ENCODE measurements at regions not wholly inside any gene's neighbourhood (a gene's known extent, or its start where the extent isn't known, plus 50 kb on each side); places are given as distances from the start of the nearest gene placed in this dataset.

DNA sequence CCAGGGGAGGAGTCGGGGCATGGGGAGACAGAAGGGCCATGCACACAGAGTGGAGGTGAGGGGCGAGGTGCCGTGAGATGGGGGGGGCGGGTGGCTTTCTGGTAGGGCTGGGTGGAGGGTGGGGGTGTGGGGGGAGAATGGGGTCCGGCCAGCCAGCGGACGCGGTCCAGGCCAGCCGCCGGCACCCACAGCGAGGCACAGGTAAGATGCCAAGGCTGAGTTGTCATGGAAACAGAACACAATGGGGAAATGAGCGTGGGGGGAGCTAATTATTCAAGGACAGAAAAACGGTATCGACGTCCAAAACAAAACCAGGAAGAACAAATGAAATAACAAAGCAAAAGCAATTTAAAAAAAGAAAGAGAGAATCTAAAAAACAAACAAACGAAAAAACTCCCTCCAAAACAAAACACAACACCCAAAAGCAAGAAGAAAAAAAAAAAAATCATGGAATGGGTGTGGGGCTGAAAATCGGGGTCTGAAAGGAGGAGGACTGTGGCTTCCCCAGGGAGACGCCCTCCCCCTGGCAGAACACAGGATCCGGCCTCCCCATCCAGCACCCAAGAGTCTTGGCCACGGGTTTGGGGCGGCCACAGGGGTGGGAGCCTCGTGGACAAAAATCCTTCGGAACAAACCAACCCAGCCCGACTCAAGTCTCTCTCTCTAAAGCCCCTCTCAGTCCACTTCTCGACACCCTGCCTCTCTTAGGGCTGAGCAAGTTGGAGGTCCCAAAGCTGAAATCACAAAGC, 92.5 kb downstream of the PTPRS start:
- no peak for DNase-seq (ENCODE audit: low read depth in 1 of 2, low spot score in 1 of 2)
- no peak overlapping the region for H3K4me3 ChIP-seq (replicated peaks; ENCODE audit: insufficient read depth, low read length)
- H3K27me3 ChIP-seq (ENCODE audit: insufficient read depth, poor library complexity, severe bottlenecking): no peaks in the 10 kb centered on the region
- no peak for TF ChIP-seq SPI1 (IDR thresholded peaks at IDR 0.05; ENCODE audit: borderline replicate concordance, low read depth)
- TF ChIP-seq POLR2AphosphoS5 (IDR thresholded peaks at IDR 0.05; ENCODE audit: low read depth): no peak
- no peak for TF ChIP-seq GABPA (IDR thresholded peaks at IDR 0.05; ENCODE audit: low read depth)
- TF ChIP-seq, protein P1, sequence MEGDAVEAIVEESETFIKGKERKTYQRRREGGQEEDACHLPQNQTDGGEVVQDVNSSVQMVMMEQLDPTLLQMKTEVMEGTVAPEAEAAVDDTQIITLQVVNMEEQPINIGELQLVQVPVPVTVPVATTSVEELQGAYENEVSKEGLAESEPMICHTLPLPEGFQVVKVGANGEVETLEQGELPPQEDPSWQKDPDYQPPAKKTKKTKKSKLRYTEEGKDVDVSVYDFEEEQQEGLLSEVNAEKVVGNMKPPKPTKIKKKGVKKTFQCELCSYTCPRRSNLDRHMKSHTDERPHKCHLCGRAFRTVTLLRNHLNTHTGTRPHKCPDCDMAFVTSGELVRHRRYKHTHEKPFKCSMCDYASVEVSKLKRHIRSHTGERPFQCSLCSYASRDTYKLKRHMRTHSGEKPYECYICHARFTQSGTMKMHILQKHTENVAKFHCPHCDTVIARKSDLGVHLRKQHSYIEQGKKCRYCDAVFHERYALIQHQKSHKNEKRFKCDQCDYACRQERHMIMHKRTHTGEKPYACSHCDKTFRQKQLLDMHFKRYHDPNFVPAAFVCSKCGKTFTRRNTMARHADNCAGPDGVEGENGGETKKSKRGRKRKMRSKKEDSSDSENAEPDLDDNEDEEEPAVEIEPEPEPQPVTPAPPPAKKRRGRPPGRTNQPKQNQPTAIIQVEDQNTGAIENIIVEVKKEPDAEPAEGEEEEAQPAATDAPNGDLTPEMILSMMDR (IDR thresholded peaks at IDR 0.05; ENCODE audit: insufficient read depth, low read length): no peak
- TF ChIP-seq, protein P2, sequence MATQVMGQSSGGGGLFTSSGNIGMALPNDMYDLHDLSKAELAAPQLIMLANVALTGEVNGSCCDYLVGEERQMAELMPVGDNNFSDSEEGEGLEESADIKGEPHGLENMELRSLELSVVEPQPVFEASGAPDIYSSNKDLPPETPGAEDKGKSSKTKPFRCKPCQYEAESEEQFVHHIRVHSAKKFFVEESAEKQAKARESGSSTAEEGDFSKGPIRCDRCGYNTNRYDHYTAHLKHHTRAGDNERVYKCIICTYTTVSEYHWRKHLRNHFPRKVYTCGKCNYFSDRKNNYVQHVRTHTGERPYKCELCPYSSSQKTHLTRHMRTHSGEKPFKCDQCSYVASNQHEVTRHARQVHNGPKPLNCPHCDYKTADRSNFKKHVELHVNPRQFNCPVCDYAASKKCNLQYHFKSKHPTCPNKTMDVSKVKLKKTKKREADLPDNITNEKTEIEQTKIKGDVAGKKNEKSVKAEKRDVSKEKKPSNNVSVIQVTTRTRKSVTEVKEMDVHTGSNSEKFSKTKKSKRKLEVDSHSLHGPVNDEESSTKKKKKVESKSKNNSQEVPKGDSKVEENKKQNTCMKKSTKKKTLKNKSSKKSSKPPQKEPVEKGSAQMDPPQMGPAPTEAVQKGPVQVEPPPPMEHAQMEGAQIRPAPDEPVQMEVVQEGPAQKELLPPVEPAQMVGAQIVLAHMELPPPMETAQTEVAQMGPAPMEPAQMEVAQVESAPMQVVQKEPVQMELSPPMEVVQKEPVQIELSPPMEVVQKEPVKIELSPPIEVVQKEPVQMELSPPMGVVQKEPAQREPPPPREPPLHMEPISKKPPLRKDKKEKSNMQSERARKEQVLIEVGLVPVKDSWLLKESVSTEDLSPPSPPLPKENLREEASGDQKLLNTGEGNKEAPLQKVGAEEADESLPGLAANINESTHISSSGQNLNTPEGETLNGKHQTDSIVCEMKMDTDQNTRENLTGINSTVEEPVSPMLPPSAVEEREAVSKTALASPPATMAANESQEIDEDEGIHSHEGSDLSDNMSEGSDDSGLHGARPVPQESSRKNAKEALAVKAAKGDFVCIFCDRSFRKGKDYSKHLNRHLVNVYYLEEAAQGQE (IDR thresholded peaks at IDR 0.05; ENCODE audit: insufficient replicate concordance, low read depth): no peak
- H3K27ac ChIP-seq (replicated peaks): no peak overlapping the region

DNA sequence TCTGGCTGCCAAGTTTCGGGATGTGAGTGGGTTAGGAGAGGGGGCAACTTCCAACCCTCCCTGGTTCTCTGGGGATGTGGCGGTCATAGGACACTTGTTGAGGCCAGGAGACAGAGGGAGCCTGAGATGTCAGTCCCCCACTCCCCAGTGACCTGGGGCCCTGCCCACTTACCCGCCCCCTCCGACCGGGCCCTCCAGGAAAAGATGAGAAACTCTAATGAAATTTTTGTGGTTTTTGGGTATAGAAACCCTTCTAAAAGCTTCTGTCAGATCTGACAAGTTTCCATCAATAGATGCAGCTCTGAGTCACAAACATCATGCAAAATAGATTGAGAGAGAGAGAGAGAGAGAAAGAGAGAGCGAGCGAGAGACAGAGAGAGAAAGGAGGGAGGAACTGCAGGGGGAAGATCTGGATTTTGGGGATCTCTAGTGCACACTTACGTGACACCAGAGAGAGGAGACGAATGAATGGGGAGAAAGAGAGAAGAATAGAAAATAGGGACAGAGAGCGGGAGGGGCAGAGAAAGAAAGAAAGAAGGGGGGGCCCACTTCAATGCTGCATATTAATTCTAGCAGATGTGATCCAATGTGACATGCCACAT, 94.0 kb downstream of the PTPRS start:
- TF ChIP-seq SPI1 (IDR thresholded peaks at IDR 0.05; ENCODE audit: borderline replicate concordance, low read depth) (no peak), GABPA (IDR thresholded peaks at IDR 0.05; ENCODE audit: low read depth) (no peak), POLR2AphosphoS5 (IDR thresholded peaks at IDR 0.05; ENCODE audit: low read depth) (no peak)
- TF ChIP-seq, protein P1 (IDR thresholded peaks at IDR 0.05; ENCODE audit: insufficient read depth, low read length): no peak
- TF ChIP-seq, protein P2 (IDR thresholded peaks at IDR 0.05; ENCODE audit: insufficient replicate concordance, low read depth): no peak
- Histone ChIP-seq H3K4me3 (replicated peaks; ENCODE audit: insufficient read depth, low read length) (no peak overlapping the region), H3K27me3 (ENCODE audit: insufficient read depth, poor library complexity, severe bottlenecking) (no peaks in the 10 kb centered on the region), H3K27ac (replicated peaks) (no peak overlapping the region)
- DNase-seq (ENCODE audit: low read depth in 1 of 2, low spot score in 1 of 2): no peak

DNA sequence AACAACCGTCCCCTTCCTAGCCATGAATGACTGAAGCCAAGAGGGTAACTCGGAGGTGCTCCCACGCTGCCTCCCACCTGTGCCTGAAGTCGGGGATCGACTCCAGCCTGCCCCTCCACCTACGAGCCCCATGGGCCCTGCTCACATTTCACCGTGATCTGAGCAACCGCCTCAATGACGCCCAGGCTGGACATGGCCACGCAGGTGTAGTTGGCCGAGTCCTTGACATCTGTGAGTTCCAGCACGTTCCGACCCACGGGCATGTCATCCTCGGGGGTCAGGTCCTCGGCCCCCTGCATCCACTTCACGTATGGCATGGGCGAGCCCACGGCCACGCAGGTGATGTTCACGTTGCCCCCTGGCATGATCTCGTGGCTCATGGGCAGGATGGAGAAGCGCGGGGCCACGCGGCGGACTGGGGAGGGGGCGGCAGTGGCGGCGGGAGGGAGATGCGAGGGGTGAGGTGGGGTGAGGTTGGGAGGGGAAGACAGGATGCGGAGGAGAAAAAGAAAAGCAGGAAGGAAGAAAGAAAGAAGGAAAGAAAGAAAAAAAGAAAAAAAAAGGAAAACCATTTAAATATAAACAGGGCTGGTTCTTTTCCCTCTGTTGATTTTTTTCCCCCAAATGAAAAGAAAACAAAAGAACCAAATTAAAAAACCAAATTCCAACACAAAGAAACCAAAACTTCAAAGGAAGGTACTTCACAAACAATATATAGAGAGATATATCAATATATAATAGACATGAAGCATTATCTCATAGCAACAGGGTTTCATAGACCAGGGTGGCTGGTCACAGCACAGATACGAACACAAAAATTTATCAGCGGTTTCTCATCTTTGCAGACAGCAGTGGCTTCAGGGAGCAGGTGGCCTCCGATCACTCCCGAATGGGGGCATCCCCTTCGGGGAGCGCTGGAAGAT, 94.7 kb downstream of the PTPRS start:
- no peak for DNase-seq (ENCODE audit: low read depth in 1 of 2, low spot score in 1 of 2)
- Histone ChIP-seq H3K4me3 (replicated peaks; ENCODE audit: insufficient read depth, low read length) (no peak overlapping the region), H3K27me3 (ENCODE audit: insufficient read depth, poor library complexity, severe bottlenecking) (no peaks in the 10 kb centered on the region), H3K27ac (replicated peaks) (no peak overlapping the region)
- TF ChIP-seq POLR2AphosphoS5 (IDR thresholded peaks at IDR 0.05; ENCODE audit: low read depth) (no peak), GABPA (IDR thresholded peaks at IDR 0.05; ENCODE audit: low read depth) (no peak), SPI1 (IDR thresholded peaks at IDR 0.05; ENCODE audit: borderline replicate concordance, low read depth) (no peak)
- TF ChIP-seq, protein P1 (IDR thresholded peaks at IDR 0.05; ENCODE audit: insufficient read depth, low read length): no peak
- TF ChIP-seq, protein P2 (IDR thresholded peaks at IDR 0.05; ENCODE audit: insufficient replicate concordance, low read depth): no peak
